GM21381 (cell line): ENCODE measurements at regions not wholly inside any gene's neighbourhood (a gene's known extent, or its start where the extent isn't known, plus 50 kb on each side); places are given as distances from the start of the nearest gene placed in this dataset.

Experiments
- ATAC-seq: cut with Tn5 transposase; IDR thresholded peaks from one replicate; pipeline ENCODE4 v1.9.1; 2021; ENCODE audit warnings: mild to moderate bottlenecking, moderate library complexity; ENCODE audit not compliant: unreplicated experiment

DNA sequence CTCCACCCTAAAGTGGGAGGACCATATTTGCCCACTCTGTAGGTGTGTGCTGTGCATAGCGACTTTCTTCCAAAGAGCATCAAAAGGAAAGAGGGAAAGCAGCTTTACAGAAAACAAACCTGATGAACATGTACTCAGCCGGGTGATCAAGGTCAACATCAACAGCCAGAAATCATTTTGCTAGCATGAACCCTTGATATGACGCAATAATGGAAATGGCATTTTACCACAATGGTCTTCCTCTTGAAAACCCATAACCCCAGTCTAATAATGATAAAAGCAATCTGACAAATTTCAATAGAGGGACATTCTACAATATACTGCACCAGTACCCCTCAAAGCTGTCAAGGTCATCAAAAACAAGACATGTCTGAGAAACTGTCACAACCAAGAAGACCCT, 350.2 kb downstream of the FBXO15 start:
- no peak for ATAC-seq

DNA sequence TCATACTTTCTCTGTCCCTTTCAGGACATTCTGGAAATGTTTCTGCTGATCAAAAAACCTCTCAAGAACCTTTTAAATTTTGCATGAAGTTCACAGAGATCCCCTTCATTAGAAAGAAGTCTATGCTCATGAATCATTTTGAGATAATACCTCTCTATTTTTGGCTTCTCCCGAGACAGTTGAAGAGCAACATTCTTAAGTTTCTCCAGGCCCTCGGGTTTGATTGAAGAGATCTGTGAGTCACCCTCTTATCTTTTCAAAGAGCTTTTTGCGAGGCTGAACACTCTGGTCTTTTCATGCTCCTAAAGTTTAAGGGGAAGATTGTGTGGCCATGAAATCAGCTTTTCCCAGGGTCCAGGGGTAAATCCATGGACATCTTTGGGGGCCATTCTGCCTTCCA, 354.2 kb downstream of the FBXO15 start:
- no peak for ATAC-seq

DNA sequence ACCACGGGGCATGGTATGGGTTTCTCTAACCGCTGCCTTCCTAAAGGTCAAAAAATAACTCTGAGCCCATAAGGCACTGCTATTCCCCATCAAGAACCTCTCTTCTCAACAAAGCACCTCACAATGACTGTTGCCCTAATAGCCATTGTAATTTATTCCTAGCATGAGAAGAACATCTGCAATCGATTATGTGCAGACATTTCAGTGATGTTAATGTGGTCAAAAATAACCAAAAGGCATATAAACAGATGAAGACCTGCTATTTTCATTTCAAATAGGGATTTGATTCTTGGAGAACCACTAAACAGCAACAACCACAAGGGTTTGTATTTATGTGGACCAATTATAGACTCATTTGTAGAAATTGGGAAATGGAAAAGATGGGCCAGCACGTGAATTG, 356.6 kb downstream of the FBXO15 start:
- no peak for ATAC-seq

DNA sequence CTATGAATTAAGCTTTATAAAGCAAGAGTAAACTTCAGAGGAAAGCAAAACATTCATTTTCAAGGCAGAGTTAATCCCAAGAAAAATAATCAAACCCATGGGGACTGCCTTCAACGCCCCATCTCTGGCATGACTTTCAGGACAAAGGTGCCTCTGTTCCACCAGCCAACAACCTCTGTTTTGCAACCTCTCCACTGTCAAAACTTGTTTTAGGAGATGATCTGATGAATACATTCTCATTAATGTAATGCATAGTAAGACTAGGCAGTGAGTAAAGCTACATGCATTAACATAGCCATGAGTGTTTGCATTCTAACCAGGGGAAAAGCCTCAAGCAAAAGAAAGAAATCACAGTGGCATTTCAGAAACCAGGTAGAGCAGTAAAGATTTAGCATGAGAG, 357.0 kb downstream of the FBXO15 start:
- ATAC-seq, result no peak

DNA sequence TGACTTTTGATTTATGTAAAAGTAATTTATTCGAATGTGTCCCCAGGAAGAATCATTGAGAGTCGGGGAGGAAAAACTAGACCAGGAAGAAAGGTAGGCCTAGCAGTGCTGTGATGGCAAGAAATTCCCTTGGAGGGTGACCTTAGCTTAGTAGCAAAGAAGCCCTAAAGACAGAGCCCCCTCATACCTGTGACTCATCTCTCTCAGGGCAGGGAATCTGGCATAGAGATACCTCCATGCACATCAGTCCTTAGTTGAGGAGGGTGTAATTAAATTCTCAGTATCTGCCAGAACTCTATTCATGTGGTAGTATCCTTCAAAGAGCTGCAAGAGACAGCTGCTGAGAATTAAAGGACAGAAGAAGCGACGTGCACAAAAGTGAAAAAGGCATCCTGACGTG, 360.3 kb downstream of the FBXO15 start:
- ATAC-seq, result no peak

DNA sequence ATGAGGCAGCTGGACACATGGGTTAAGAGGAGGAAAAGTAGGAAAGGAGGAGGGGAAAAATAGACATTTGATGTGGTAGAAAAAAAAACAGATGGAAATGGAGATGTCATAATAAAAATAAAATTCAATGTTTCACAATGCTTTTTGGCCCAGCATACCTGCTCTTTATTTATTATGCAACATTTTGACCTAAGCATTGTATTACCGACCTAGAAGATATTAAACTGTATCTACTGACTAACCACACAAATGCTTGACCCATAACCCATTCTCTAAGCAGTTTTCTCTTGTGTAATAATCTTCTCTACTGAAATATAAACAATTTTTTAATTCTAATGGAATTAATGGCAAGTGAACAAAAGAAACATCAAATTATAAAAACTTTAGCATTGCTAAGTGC, 362.3 kb downstream of the FBXO15 start:
- ATAC-seq, result no peak

DNA sequence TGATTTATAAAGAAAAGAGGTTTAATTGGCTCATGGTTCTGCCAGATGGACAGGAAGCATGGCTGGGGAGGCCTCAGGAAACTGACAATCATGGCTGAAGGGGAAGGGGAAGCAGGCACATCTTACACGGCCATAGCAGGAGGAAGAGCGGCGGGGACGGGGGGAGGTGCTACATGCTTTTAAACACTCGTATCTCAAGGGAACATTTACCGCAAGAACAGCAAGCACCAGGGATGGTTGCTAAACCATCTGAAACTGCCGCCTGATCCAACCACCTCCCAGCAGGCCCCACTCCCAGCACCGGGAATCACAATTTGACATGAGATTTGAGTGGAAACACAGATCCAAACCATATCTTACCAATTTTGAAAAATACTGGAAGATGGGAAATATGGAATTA, 362.8 kb downstream of the FBXO15 start:
- ATAC-seq, result no peak

DNA sequence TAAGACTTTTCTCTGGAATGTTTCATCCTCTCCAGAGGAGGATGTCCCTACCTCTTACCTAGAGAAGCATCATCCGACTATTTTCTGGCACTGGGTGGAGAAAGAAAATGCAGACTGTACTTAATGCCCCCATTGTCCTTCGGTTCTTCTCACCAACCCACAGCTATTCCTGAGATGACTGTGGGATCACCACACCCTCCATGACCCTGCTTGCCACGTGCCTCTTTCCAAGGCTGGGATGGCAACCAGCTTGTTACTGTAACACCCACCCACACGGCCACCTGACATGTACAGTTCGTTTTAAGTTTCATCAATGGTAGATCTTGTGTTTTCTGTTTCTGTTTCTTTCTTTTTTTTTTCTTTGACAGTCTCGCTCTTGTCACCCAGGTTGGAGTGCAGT, 365.2 kb downstream of the FBXO15 start:
- no peak for ATAC-seq

DNA sequence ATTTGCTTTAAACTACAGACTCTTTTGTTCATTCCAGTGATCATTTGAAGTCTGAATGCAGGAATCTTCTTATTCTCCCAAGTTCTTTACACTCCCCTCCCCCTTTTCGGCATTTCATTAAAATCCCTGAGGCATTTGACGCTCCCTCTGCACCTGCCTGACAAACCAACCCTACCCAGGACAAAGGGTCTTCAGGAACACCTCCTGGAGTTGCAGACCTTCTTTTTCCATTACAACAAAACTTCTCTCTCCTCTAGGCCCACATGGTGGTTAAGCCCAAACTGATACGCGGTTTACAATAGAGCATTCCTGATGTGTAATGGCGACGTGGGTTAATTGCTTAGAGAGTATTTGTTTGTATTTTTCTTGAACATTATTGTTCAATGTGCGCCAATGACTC, 367.4 kb downstream of the FBXO15 start:
- no peak for ATAC-seq

DNA sequence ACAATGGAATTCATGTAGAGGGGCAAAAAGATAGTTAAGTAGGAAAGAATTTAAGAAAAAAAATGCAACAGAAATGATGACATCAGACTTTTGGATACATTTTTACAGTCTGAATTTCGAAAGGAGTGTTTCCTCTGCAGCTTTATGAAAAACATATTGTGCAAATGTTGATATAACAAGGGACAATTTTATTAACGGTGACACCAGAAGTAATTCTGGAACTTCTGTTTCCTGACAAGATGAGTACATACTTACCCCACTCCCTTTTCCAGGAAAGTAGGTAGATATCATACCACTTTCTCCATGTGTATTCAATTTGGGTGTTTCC, 369.6 kb downstream of the FBXO15 start:
- ATAC-seq, result no peak

DNA sequence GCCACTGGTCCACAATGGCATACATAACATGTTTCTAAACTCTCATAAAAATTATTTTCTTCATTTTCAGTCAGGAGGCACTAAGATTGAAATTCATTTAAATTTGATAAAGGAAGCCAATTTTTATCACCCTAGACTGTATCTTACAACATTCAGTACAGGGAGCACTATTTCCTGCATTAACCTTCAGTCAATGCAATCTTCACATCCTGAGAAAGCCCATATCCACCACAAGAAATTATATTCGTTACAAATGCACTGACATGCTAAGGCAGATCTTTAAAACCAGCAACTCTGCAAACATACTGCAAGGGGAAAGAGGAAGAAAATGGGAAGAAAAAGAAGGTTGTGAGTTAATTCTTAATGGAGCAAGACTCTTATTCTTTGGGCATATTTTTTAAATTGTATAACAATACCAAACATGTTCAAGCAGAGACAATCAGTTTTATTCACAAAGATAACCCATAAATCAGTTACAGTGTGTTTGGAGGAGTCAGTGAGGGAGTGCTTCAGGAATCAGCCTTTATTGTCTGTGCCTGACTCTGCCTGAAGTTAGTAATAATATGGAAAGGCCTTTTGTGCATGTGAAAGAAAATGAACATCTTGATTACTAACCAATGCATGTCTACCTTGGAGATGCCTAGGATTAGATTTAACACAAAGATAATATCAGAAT, 370.1 kb downstream of the FBXO15 start:
- ATAC-seq, result no peak

DNA sequence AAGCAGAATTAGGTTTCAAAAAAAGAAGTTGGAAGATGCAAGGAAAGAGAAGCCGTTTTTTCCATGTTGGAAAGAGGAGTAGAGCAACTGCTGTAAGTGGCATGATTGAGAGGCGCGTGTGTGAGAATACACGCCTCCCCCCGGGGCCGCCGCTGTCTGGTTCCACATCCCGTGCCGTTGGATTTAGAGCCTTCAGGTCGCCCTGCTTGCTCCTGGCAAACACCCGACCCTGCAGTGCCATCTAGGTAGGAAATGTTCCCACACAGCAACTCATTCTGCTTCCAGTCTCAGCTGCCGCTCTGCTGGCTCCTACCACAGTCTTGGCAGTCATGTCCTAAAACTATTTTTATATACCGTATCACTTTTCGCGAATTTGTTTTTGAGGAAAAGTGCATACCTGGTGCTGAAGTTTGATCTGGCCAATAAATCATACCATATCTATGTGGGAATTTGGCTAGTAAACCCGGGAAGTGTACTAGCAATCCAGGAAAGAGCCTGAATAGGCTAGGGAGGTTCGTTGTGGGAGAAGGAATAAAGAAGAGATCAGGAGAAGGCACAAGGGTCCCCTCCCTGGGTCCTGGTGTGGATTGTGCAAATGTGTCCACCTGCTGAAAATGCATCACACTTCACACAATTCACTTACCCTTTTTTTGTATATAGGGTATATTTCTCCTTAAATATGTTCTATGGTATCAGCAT, 372.7 kb downstream of the FBXO15 start:
- ATAC-seq, result no peak

DNA sequence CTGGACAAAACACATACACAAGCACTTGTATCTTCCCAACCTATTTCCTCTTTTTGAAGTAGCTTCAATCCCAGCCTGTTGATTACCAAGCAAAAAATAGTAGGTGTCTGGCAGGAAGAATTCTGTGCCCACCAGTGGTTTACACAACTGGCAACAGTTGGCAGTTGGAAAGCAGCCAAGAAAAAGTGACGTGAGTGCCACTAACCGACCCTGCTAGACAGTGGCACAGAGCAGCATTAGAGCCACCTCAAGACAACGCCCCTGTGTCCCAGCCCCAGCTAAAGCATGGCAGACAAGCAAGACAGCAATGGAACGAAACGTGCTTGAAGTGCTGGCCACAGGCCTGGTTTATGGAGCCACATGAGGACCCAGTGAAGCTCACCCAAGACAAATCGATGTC, 379.6 kb downstream of the FBXO15 start:
- no peak for ATAC-seq

DNA sequence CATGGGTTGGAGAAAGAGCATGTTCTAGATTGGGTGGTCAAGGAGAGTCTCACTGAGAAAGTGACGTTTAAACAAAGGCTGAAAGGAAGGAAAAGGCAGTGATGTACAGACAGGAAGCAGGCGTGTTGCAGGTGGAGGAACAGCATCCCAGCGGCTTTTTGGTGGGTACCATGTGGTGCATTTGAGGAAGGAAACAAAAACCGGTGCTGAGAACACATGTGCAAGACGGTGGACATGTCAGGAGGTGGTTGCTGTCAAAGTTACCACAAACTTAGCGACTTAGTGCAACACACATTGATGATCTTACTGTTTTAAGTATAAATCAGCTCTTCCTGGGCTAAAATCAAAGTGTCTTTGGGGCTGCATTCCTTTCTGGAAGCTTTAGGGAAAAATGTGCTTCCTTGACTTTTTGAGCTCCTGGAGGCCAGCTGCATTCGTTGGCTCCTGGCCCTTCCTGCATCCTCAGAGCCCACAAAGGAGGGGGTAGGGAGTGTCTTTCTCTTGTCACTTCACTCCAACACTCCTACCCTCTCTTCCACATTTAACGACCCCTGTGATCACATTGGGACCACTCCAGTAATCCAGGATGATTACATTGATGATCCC, 380.6 kb downstream of the FBXO15 start:
- no peak for ATAC-seq

DNA sequence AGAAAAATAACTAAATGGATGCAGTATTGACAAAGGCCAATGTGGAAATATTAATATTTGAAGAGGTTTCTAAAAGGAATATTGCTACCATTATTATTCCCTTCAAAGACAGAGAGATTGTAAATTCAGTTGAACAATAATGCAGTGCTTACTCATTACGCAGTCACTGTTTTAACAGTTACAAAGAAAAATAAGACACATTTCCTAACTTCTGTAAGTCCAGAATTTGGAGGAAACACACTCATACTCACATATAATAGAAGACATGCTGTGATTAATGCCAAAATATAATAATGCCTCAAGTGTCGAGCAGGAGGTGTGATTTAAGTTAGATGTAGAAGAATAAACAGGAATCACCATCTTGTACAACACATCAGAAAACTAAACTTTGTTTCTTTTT, 389.2 kb downstream of the FBXO15 start:
- no peak for ATAC-seq

DNA sequence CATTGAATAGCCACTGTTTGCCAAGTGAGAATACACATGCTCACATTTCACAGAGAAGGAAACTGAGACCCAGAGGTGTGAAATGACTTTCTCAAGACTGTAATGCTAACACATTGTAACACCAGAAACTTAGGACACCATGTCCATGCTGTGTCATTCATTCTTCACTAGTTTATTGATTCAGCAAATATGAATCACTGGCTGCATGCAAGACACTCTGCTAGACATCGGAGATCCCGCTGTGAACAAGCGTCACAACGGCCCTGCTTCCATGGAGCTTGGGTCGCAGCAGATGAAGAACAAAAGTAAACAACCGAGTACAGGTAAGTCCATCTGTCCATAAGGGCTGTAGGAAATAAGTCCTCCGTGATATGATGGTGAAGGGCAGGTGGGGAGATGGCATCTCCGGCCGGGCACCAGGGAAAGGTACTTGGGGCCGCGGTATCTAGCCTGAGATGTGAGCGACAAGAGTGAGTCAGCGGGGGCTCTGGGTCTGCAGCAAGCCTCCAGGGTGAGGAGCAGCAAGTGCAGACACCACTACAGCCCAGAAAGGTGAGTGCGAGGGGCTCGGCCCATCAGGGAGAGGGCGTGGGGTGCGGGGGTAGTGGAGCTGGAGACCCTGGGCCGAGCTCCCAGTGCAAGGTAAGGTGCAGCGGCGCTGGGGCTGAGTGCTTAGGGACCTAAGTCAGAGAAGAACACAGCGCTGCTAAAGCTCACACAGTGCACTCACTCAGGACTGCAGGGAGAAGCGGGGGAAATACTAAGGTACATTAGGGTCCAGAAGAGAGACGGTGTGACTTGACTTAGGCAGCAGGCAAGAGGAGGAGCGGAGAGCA, 391.2 kb downstream of the FBXO15 start:
- no peak for ATAC-seq

DNA sequence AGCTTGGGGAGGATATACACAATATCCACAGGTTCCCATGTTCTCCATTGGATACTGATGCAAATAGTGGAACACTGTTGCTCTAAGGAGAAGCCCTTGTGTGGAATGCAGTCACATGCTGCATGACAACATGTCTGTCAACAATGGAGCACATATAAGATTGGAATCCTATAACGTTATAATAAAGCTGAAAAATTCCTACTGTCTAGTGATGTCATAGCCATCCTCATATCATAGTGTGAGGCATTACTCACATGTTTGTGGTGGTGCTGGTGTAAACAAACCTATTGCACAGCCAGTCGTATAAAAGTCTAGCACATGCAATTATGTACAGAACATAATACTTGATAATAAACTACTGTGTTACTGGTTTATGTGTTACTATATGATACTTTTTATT, 394.7 kb downstream of the FBXO15 start:
- ATAC-seq, result no peak

DNA sequence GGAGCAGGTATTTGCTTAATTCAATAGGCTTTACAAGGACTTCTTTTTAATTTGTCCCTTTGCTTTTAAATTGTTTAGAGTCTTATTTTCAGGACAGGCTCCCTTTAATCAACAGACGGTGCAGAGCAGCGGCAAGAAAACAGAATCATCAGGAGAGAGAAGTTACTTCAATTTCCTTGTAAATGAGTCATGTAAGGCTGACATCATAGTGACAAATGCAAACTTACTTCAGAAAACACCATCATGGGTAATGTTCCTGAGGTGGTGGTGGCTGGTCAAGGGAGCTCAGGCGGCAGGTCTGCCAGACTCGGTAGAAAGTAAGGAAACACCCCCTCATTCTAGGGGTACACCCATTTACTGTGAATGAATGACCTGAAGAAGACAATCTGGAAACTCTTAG, 395.1 kb downstream of the FBXO15 start:
- no peak for ATAC-seq

DNA sequence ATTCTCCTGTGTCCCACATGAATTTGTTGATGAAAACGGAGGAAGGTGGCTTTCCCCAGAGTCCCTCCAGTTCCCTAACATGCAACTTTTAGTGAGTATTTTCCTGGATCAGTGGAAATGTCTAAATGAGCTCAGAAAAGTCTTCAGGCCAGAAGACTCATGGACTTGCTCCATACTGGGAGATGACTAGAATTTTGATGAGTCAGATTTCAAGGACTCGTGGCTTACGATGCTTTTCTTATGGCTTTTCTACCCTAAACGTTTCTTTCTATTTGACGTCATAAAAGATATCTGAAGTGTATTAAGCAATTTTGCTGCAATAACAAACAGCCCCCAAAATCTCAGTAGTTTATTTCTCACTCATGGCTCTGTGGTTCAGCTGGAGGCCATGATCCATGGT, 397.6 kb downstream of the FBXO15 start:
- ATAC-seq, result no peak

DNA sequence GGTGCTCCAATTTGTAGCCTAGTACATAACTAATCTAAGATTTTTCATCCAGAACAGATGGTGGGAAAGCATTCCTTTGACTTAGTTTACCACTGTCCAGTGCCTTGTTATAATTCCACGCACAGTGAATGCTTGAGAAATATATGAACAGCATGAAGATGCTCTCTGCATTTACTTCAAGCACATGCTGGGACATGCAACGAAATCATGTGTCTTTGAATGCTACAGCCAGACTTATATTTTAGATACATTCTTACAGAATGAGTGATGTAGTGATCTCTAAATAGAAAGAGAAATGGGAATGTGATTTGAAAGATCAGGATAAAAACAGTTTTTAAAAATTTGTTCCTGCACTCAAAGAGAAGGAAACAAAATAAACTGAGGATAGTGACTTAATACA, 398.3 kb downstream of the FBXO15 start:
- ATAC-seq, result no peak

DNA sequence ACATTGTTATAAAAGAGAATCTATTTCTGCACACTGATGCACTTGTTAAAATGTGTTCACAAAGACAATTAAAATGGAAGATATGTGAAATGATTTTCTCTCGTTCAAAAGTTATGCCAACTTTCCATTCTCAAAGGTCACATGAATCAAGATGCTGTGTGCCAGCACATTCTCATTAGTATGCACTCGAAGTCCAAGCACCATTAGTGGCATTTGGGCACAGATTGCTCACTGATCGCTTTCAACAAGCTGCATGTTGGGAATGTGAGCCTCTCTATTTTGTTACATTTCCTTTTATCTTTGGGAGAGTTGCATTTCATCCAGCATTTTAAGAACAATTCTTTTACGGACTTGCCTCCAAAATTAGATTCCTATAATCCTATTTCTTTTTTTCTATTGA, 398.9 kb downstream of the FBXO15 start:
- ATAC-seq, result no peak

DNA sequence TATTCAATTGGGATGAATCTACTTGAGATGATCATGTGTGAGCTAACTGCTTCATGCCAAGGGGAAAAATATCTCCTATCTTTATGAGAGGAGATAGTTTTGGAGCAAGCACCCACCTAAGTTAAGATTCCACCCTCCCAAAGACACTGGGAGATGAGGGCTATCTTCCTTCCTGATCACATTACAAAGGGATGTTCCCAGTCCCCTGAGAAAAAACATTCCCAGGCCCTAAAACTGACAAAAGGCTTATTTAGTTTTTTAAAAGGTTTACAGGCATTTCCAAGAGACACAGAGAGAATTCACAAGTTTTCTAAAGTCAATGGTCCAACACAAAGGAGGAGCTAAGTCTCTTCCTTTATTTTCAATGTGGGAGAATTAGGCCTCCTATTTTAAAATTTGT, 401.5 kb downstream of the FBXO15 start:
- no peak for ATAC-seq
